Sciatic nerve (tissue), 2 donors: ENCODE measurements at regions not wholly inside any gene's neighbourhood (a gene's known extent, or its start where the extent isn't known, plus 50 kb on each side); places are given as distances from the start of the nearest gene placed in this dataset.

Experiments used
- ATAC-seq: fragments of 200-7000 bp; cut with Tn5 transposase; one replicate; pipeline ENCODE4 v1.9.1; 2020; ENCODE audit warnings: mild to moderate bottlenecking, moderate library complexity
- DNase-seq: peaks from one replicate; pipeline ENCODE4 v3.0.0-alpha.2; 2020; ENCODE audit warnings: low spot score
- intact Hi-C: fragments of 100-400 bp; cut with DNase I; formaldehyde crosslinking; loops from one replicate; pipeline ENCODE4 v1.14.2; 2022
- donor health status: DM: no; HTN: no; CAD: no.
- donor health status: DM: no; HTN: no; CAD: no.

DNA sequence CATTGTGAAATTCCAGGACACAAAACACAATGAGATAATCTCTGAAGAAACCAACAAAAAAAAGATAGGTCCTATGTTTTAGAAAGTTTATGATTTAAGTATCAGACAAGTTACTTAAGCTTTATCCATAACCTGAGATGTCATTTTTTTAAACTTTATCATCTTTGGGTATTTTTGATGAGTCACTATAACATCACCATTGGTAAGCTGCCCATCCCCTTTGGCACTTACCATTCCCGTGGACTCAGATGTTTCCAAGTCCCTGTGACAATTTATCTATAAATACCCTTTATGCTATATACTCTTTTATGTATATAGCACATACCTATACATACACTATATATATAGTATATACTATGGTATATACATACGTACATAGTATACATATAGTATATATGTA lies 198.9 kb upstream of the GEMIN8 start:
- no peak for ATAC-seq
- intact Hi-C loops, result no loop called here
- DNase-seq, result no peak

DNA sequence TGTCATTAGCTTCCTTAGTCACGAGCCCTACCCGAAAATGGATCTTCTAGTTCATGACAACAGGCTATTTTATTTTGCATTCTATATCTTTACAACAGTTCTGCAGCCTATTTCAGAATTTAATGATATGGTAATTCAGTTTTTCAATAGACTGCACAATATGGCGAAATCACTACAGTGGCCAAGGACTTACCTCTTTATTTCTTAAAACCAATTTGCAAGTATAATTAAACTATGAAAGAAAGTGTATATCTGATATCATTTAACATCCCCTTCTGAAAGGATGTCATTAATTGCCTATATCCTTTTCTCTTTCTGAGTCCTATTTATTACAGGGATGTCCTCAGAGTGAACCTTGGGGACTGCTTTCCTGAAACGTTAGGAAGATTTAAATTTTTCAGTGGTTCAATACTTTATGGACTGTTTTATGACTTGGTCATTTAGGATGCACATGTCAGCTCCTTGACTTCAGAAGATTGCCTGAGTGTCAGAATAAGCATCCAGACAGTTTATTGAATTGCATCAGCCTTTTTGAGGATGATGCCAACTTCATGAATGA lies 190.8 kb upstream of the GEMIN8 start:
- intact Hi-C loops, result no loop called here
- DNase-seq, result no peak
- ATAC-seq, result no peak

DNA sequence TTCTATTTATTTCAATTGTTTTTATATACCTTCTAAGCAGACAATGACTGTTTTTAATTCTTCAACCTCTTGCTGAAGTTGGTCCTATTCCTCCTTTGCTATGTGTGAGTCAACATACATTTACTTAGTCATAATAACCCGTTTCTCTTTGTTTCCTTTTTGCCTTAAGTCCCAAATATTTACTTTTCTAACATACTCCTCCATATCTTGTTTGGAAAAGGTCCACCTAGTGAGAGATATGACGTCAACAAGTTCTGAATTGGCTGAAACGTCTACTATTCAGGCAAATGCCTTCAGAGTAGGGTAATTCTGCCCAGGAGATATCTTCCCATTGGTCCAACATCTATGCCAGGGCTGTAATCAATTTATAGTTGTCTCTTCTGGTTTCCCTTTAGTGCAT lies 179.3 kb upstream of the GEMIN8 start:
- no peak for ATAC-seq
- intact Hi-C loops, result no loop called here
- no peak for DNase-seq

DNA sequence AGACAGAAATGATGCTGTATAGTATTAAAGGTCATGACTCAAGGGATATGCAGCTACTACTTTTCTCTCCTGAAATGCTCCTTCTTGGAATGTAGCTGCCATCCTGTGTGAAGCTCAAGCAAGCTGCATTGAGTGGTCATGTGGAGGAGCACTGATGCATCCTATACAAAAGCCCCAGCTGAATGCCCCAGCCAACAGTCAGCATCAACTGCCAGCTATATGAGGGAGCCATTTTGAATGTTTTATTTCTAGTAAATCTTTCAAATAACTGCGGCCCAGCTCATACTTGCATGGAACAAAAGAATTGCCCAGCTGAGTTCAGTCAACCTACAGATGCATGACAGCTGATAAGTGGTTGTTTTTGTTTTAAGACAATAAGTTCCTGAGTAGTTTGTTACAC lies 165.0 kb upstream of the GEMIN8 start:
- no peak for ATAC-seq
- DNase-seq, result no peak
- intact Hi-C loops, result no loop called here

DNA sequence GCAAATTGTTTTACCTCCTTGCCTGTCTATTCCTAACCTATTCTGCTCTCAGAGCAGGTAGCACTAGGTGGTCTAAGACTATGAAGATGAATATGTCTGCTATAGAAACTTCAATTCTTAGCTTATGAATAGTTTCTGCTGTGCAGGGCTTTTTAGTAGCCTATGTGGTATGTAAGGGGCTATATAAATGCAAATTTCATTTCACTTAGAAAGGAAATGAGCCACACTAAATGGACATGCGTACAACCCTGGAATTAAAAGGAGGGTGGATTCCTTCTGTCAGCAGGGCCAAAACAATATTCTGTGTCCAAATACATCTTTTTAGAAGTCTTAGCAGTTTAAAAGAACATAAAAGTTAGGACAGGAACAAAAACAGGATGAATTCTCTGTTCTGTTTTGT lies 163.9 kb upstream of the GEMIN8 start:
- no peak for ATAC-seq
- intact Hi-C loops, result no loop called here
- no peak for DNase-seq

DNA sequence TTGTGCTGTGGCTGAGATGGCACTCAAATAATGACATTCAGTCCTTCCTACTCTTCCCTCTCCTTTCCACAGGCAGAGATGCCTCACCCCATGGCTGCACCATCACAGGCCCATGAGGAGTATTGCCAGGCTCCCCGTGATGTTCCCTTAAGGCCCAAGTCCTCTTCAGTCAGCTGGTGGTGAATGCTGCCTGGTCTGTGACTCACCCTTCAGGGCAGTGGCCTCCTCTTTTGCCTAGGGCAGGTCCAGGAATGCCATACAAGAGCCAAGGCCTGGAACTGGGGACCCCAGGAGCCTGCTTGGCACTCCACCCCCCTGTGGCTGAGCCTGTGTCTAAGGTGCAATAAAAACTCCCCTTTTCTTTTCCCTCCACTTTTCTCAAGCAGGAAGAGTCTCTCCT lies 144.2 kb upstream of the GEMIN8 start:
- DNase-seq, result no peak
- no peak for ATAC-seq
- intact Hi-C loops, result no loop called here

DNA sequence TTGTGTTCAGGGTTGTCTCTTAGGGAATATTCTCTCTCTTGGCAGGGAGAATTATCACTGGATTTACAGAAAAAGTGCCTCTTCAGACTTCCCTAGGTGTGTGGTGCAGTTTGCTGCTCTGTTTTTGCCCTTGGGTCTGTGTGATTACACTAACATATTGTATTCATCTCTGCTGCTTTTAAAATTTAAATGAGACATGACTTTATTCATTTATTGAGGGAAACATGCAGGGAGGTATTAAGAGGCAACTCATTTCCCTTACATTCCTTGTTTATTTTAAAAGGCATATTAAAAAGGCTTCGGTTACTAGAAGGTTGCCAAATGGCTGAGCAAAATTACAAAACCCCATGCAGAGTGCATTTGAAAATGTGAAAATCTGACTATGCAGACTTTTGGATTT lies 135.1 kb upstream of the GEMIN8 start:
- no peak for ATAC-seq
- DNase-seq, result no peak
- intact Hi-C loops, result no loop called here

DNA sequence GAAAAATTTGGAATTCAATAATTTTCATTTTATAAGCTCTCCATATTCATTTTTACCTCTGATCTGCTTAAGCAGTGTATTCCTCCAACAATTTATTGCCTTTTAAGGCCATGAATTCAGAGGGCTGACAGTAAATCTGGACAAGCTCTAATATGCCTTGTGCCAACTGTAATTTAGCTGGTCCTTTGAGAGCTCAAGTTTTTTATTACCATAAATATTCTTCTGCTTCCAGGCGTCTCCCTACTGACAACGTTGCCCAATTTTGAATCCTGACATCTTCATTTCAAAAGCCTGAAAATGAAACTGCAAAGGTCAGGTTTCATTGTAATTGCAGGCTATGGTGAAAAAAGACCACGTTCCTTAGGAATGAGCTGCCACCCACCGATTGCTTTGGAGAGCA lies 95.8 kb upstream of the GEMIN8 start:
- no peak for DNase-seq
- intact Hi-C loops, result no loop called here
- ATAC-seq, result peak; percentile 62

DNA sequence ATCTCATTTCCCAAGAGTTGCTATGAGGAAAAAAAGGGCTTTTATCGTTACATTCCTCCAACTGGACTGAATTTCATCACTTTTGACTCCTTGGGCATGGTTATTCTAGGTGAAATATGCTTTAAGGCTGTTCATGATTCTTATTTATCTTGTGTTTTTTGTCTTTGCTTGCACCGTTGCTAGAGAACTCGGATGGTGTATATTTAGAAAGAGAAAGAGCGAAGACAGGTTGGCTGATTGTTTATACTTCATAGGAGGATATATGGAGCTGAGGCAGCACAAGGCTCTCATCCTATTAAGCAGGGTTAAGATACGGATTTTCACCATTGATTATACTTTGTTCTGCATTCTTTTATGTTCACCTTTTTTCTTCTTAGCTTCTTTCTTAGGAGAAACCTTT lies 94.9 kb upstream of the GEMIN8 start:
- intact Hi-C loops, result no loop called here
- ATAC-seq, result no peak
- no peak for DNase-seq

DNA sequence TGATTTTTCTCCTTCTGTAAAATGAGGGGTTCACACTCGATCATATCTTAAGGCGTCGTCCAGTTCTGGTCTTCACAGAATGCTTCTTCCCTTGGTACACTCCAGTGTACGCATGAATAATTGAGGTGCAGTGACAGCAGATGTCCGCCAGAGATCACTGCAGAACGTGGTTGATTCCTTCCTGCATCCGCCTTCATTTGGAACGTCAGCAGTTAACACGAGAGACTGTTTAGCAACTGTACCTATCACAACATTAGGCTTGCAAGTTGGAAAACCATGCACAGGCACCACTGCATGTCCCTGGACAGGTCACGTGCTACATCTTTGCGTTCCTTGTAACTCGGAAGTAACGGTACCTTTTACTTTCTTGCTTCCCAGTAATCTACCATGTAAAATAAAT lies 66.0 kb upstream of the GEMIN8 start:
- ATAC-seq (peak; percentile 24), DNase-seq (no peak)
- intact Hi-C loops, result no loop called here

DNA sequence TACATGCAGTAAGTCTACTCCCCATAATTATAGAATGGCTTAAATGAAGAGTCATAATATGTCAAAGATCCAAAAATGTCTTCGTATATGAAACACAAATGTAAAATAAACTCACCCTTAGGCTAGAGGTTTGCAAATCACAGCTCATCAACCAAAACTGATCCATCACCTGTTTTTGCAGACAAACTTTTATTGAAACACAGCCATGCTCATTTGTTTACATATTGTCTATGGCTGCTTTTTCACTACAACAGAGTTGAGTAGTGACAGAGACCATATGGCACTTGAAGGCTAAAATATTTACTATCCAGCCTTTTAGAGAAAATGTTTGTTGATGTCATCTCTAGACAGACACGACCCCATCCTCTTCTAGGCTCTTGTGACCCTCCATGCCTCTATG lies 64.5 kb upstream of the GEMIN8 start:
- intact Hi-C loops, result no loop called here
- no peak for DNase-seq
- ATAC-seq, result no peak

DNA sequence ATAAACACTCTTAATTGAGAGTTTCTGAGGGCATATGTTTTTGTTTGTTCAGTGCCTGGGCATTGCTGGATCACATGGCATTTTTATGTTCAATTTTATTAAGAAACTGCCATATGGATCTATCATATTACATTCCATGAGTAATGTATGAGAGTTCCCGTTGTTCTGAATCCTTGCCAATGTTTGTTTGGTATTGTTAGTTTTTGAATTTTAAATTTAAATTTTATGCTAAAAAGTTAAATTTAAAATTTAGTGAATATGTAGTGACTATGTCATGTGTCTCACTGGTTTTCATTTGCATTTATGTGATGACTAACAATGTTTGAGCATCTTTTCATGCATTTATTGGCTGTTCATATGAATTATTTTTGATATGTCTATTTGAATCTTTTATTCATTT lies 54.8 kb upstream of the GEMIN8 start:
- intact Hi-C loops, result no loop called here
- no peak for ATAC-seq
- DNase-seq, result no peak

DNA sequence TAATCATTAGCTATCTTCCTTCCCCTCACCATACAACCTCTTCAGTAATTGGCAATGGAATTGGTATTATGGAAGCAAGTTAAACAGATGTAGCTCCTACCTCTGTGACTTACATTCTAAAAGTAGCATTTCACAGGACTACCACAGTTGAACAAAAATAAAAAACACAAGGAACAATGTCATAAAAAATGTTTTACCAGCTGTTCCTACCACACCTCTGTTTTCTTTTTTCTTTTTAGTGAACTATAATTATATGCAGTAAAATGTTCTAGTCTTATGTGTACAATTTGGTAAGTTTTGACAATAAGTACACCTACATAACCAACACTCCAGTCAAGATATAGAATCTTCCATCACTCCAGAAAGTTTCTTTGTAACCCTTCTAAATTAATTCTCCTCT lies 54.1 kb upstream of the GEMIN8 start:
- intact Hi-C loops, result no loop called here
- DNase-seq, result no peak
- no peak for ATAC-seq

DNA sequence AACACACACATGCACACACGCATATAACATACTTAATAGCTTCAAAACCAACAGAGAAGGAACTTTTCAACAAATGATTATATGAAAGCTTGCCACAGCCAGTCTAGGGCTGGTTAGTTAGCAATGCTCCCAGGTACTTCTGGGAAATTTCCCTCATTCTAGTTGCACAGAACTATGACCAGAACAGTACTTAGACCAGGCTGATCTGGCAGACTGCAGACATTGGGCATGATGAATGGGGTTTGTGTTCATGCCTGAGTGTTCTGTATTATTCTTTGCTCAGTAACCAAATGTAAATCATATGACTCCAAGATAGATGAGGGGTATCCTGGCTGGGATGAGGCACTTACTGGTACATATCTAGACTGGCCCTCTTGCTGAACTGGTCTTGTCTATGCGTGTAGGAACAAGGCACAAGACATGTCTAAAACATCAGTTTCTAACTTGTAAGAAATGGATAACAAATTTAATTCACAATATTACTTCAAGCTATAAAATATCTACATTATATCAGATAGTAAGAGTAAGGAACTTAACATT lies 50.3 kb upstream of the GEMIN8 start:
- DNase-seq (no peak), ATAC-seq (no peak)
- intact Hi-C loops, result no loop called here
